Thoracic aorta (tissue), 2 donors: ENCODE measurements at regions not wholly inside any gene's neighbourhood (a gene's known extent, or its start where the extent isn't known, plus 50 kb on each side); places are given as distances from the start of the nearest gene placed in this dataset.

ENCODE experiments used
- ATAC-seq: fragments of 150-250 bp; one replicate; pipeline ENCODE4 v1.8.0; 2017; ENCODE audit warnings: low read depth; ENCODE audit not compliant: insufficient number of reproducible peaks, low FRiP score
- DNase-seq: peaks from one replicate; pipeline ENCODE4 v3.0.0-alpha.2; 2020; ENCODE audit warnings: low spot score
- H3K27ac ChIP-seq, 2 donors: fragments of 200-600 bp; sonication (generic); 1 replicate in 1 of 2; 2 replicates in 1 of 2; pipeline ENCODE4 v1.5.1; 2016; ENCODE audit warnings: mild to moderate bottlenecking in 2 of 2, moderate library complexity in 2 of 2
- H3K27me3 ChIP-seq: fragments of 200-600 bp; sonication (generic); replicated peaks from 2 replicates; pipeline ENCODE4 v1.6.0; 2016; ENCODE audit warnings: mild to moderate bottlenecking; ENCODE audit not compliant: insufficient read depth
- H3K36me3 ChIP-seq: fragments of 200-600 bp; sonication (generic); one replicate; pipeline ENCODE4 v1.5.1; 2016
- H3K4me1 ChIP-seq, 2 donors: fragments of 200-600 bp; sonication (generic); 1 replicate in 1 of 2; 2 replicates in 1 of 2; pipeline versions ENCODE4 v1.5.1 to v1.6.0; 2016; ENCODE audit warnings: low read depth in 2 of 2, mild to moderate bottlenecking in 1 of 2; ENCODE audit not compliant: control insufficient read depth in 1 of 2
- H3K4me3 ChIP-seq: fragments of 200-600 bp; sonication (generic); 2 replicates; pipeline ENCODE4 v1.5.1; 2016; ENCODE audit warnings: mild to moderate bottlenecking
- H3K9me3 ChIP-seq: fragments of 200-600 bp; sonication (generic); 2 replicates; pipeline ENCODE4 v1.5.1; 2016
- CTCF ChIP-seq: fragments of 200-600 bp; sonication (generic); IDR thresholded peaks from one replicate; pipeline ENCODE4 v1.5.1; 2019; ENCODE audit warnings: antibody characterized with exemption

- Histone ChIP-seq H3K27ac (no peak overlapping the region), H3K9me3 (no peaks in the 10 kb centered on the region), H3K36me3 (no peaks in the 10 kb centered on the region), H3K4me1 (peaks cover 6 to 11% of the 10 kb centered on the region in 2 donors), H3K27me3 (no peaks in the 10 kb centered on the region), H3K4me3 (no peak overlapping the region)
- no peak for ATAC-seq
- TF ChIP-seq CTCF, result no peak
- DNase-seq, result no peak
Measured at GRCh38 chr6:139612135-139612465, 237.7 kb upstream of the CITED2 start.

- Histone ChIP-seq H3K36me3 (no peaks in the 10 kb centered on the region), H3K4me1 (peaks cover 6 to 13% of the 10 kb centered on the region in 2 donors), H3K27ac (no peak overlapping the region), H3K9me3 (no peaks in the 10 kb centered on the region), H3K4me3 (no peak overlapping the region), H3K27me3 (no peaks in the 10 kb centered on the region)
- no peak for DNase-seq
- no peak for TF ChIP-seq CTCF
- ATAC-seq, result no peak
Measured at GRCh38 chr6:139611327-139612134, 237.1 kb upstream of the CITED2 start.

GRCh38 chr6:139608466-139609261 is 234.2 kb upstream of the CITED2 start:
- TF ChIP-seq CTCF, result no peak
- Histone ChIP-seq H3K9me3 (no peaks in the 10 kb centered on the region), H3K4me3 (no peak overlapping the region), H3K4me1 (peaks cover 6 to 13% of the 10 kb centered on the region in 2 donors), H3K27ac (no peak overlapping the region), H3K36me3 (no peaks in the 10 kb centered on the region), H3K27me3 (no peaks in the 10 kb centered on the region)
- ATAC-seq (no peak), DNase-seq (no peak)

GRCh38 chr6:139605350-139605749 is 230.9 kb upstream of the CITED2 start:
- DNase-seq (no peak), ATAC-seq (no peak)
- H3K4me3 ChIP-seq, result no peak overlapping the region
- no peaks in the 10 kb centered on the region for H3K27me3 ChIP-seq
- no peak for TF ChIP-seq CTCF
- H3K4me1 ChIP-seq, result peaks cover 6 to 13% of the 10 kb centered on the region in 2 donors
- no peaks in the 10 kb centered on the region for H3K36me3 ChIP-seq
- H3K9me3 ChIP-seq, result no peaks in the 10 kb centered on the region
- H3K27ac ChIP-seq, result no peak overlapping the region

- ATAC-seq, result no peak
- H3K4me3 ChIP-seq, result no peak overlapping the region
Measured at GRCh38 chr6:139603581-139603980, 229.1 kb upstream of the CITED2 start.

More at GRCh38 chr6:139603581-139603980, 229.1 kb upstream of the CITED2 start:
- TF ChIP-seq CTCF, result no peak
- Histone ChIP-seq H3K9me3 (no peaks in the 10 kb centered on the region), H3K27me3 (no peaks in the 10 kb centered on the region), H3K27ac (no peak overlapping the region), H3K4me1 (peaks cover 6 to 22% of the 10 kb centered on the region in 2 donors), H3K36me3 (no peaks in the 10 kb centered on the region)
- no peak for DNase-seq
